ENCODE measurements at regions not wholly inside any gene's neighbourhood (a gene's known extent, or its start where the extent isn't known, plus 50 kb on each side); places are given as distances from the start of the nearest gene placed in this dataset.

GRCh38 chr18:25646971-25647370, 295.0 kb upstream of the ZNF521 start:
- no peaks in the 10 kb centered on the region for H3K9me3 ChIP-seq (replicated peaks)
- DNase-seq = no peak

GRCh38 chr18:25639596-25639995, 287.6 kb upstream of the ZNF521 start:
- no peaks in the 10 kb centered on the region for H3K9me3 ChIP-seq (replicated peaks)
- H3K4me3 ChIP-seq = no peak overlapping the region

More at GRCh38 chr18:25646971-25647370, 295.0 kb upstream of the ZNF521 start:
- H3K27ac ChIP-seq = no peak overlapping the region
- H3K36me3 ChIP-seq = no peaks in the 10 kb centered on the region
- H3K4me3 ChIP-seq = no peak overlapping the region
- no peaks in the 10 kb centered on the region for H3K27me3 ChIP-seq
- H3K4me1 ChIP-seq = peaks cover 25% of the 10 kb centered on the region

GRCh38 chr18:25633563-25633962, 281.6 kb upstream of the ZNF521 start:
- H3K9me3 ChIP-seq (replicated peaks) = no peaks in the 10 kb centered on the region
- no peaks in the 10 kb centered on the region for H3K27me3 ChIP-seq
- DNase-seq = no peak
- no peaks in the 10 kb centered on the region for H3K36me3 ChIP-seq
- H3K4me3 ChIP-seq = no peak overlapping the region
- H3K27ac ChIP-seq = no peak overlapping the region
- H3K4me1 ChIP-seq = no peaks in the 10 kb centered on the region

More at GRCh38 chr18:25639596-25639995, 287.6 kb upstream of the ZNF521 start:
- Histone ChIP-seq H3K4me1 (no peaks in the 10 kb centered on the region), H3K27me3 (no peaks in the 10 kb centered on the region), H3K27ac (no peak overlapping the region), H3K36me3 (no peaks in the 10 kb centered on the region)
- no peak for DNase-seq

GRCh38 chr18:25630682-25631081, 278.7 kb upstream of the ZNF521 start:
- Histone ChIP-seq H3K27ac (no peak overlapping the region), H3K4me3 (no peak overlapping the region), H3K9me3 (replicated peaks) (no peaks in the 10 kb centered on the region), H3K27me3 (no peaks in the 10 kb centered on the region), H3K4me1 (no peaks in the 10 kb centered on the region), H3K36me3 (no peaks in the 10 kb centered on the region)
- DNase-seq = no peak

- no peaks in the 10 kb centered on the region for H3K27me3 ChIP-seq
- H3K4me3 ChIP-seq = no peak overlapping the region
- H3K9me3 ChIP-seq (replicated peaks) = no peaks in the 10 kb centered on the region
- DNase-seq = no peak
- no peaks in the 10 kb centered on the region for H3K36me3 ChIP-seq
- no peaks in the 10 kb centered on the region for H3K4me1 ChIP-seq
- H3K27ac ChIP-seq = no peak overlapping the region
Observed at GRCh38 chr18:25621682-25622081, 269.7 kb upstream of the ZNF521 start.

- no peaks in the 10 kb centered on the region for H3K36me3 ChIP-seq
- no peaks in the 10 kb centered on the region for H3K4me1 ChIP-seq
- H3K9me3 ChIP-seq (replicated peaks) = no peaks in the 10 kb centered on the region
- DNase-seq = no peak
- H3K27ac ChIP-seq = no peak overlapping the region
- no peak overlapping the region for H3K4me3 ChIP-seq
- H3K27me3 ChIP-seq = no peaks in the 10 kb centered on the region
Observed at GRCh38 chr18:25621144-25621543, 269.2 kb upstream of the ZNF521 start.

- H3K4me1 ChIP-seq = no peaks in the 10 kb centered on the region
Observed at GRCh38 chr18:25614168-25614567, 262.2 kb upstream of the ZNF521 start.

GRCh38 chr18:25612466-25612865, 260.5 kb upstream of the ZNF521 start:
- Histone ChIP-seq H3K27ac (no peak overlapping the region), H3K9me3 (replicated peaks) (no peaks in the 10 kb centered on the region; the same call in 1 of the 2 replicates), H3K36me3 (no peaks in the 10 kb centered on the region), H3K4me1 (no peaks in the 10 kb centered on the region), H3K4me3 (no peak overlapping the region), H3K27me3 (no peaks in the 10 kb centered on the region)
- DNase-seq = no peak

More at GRCh38 chr18:25614168-25614567, 262.2 kb upstream of the ZNF521 start:
- Histone ChIP-seq H3K27me3 (no peaks in the 10 kb centered on the region), H3K36me3 (no peaks in the 10 kb centered on the region), H3K4me3 (no peak overlapping the region), H3K9me3 (replicated peaks) (no peaks in the 10 kb centered on the region), H3K27ac (no peak overlapping the region)
- no peak for DNase-seq

GRCh38 chr18:25608091-25608490, 256.1 kb upstream of the ZNF521 start:
- Histone ChIP-seq H3K4me3 (no peak overlapping the region), H3K27ac (no peak overlapping the region), H3K9me3 (replicated peaks) (no peaks in the 10 kb centered on the region; the same call in 1 of the 2 replicates), H3K4me1 (no peaks in the 10 kb centered on the region), H3K27me3 (no peaks in the 10 kb centered on the region), H3K36me3 (no peaks in the 10 kb centered on the region)
- no peak for DNase-seq

- Histone ChIP-seq H3K36me3 (no peaks in the 10 kb centered on the region), H3K9me3 (replicated peaks) (no peaks in the 10 kb centered on the region; the same call in 1 of the 2 replicates), H3K27me3 (no peaks in the 10 kb centered on the region), H3K27ac (no peak overlapping the region), H3K4me1 (peaks cover 3% of the 10 kb centered on the region; the same call in 1 of the 2 replicates), H3K4me3 (no peak overlapping the region)
- no peak for DNase-seq
Observed at GRCh38 chr18:25604894-25605597, 253.1 kb upstream of the ZNF521 start.

- H3K4me1 ChIP-seq = peaks cover 3% of the 10 kb centered on the region; the same call in 1 of the 2 replicates
- H3K9me3 ChIP-seq (replicated peaks) = no peaks in the 10 kb centered on the region; the same call in 1 of the 2 replicates
- H3K27ac ChIP-seq = no peak overlapping the region
- peak; percentile 8 to 40 for DNase-seq
- no peaks in the 10 kb centered on the region for H3K27me3 ChIP-seq
- H3K36me3 ChIP-seq = no peaks in the 10 kb centered on the region
- no peak overlapping the region for H3K4me3 ChIP-seq
Observed at GRCh38 chr18:25604196-25604893, 252.4 kb upstream of the ZNF521 start.

GRCh38 chr18:25599443-25599842, 247.5 kb upstream of the ZNF521 start:
- no peaks in the 10 kb centered on the region for H3K9me3 ChIP-seq (replicated peaks)

GRCh38 chr18:25597476-25597875, 245.5 kb upstream of the ZNF521 start:
- H3K27ac ChIP-seq = no peak overlapping the region
- H3K4me3 ChIP-seq = no peak overlapping the region
- H3K9me3 ChIP-seq (replicated peaks) = no peaks in the 10 kb centered on the region

More at GRCh38 chr18:25599443-25599842, 247.5 kb upstream of the ZNF521 start:
- H3K4me1 ChIP-seq = peaks cover 5% of the 10 kb centered on the region
- no peaks in the 10 kb centered on the region for H3K27me3 ChIP-seq
- no peaks in the 10 kb centered on the region for H3K36me3 ChIP-seq
- no peak for DNase-seq
- no peak overlapping the region for H3K27ac ChIP-seq
- no peak overlapping the region for H3K4me3 ChIP-seq

GRCh38 chr18:25595274-25596060, 243.5 kb upstream of the ZNF521 start:
- Histone ChIP-seq H3K4me3 (no peak overlapping the region), H3K36me3 (no peaks in the 10 kb centered on the region), H3K27me3 (no peaks in the 10 kb centered on the region), H3K27ac (no peak overlapping the region), H3K9me3 (replicated peaks) (no peaks in the 10 kb centered on the region), H3K4me1 (peaks cover 7% of the 10 kb centered on the region; the same call in 1 of the 2 replicates)
- no peak for DNase-seq

More at GRCh38 chr18:25597476-25597875, 245.5 kb upstream of the ZNF521 start:
- peaks cover 10% of the 10 kb centered on the region for H3K4me1 ChIP-seq
- no peak for DNase-seq
- no peaks in the 10 kb centered on the region for H3K36me3 ChIP-seq
- H3K27me3 ChIP-seq = no peaks in the 10 kb centered on the region

- Histone ChIP-seq H3K27me3 (no peaks in the 10 kb centered on the region), H3K9me3 (replicated peaks) (no peaks in the 10 kb centered on the region)
- DNase-seq = no peak
Observed at GRCh38 chr18:25594351-25594750, 242.4 kb upstream of the ZNF521 start.

More at GRCh38 chr18:25594351-25594750, 242.4 kb upstream of the ZNF521 start:
- no peak overlapping the region for H3K4me3 ChIP-seq
- H3K27ac ChIP-seq = no peak overlapping the region
- H3K36me3 ChIP-seq = no peaks in the 10 kb centered on the region
- H3K4me1 ChIP-seq = peaks cover 7% of the 10 kb centered on the region; the same call in 1 of the 2 replicates

Measured in SJCRH30 (cell line).